HFFc6 (cell line): ENCODE measurements at regions not wholly inside any gene's neighbourhood (a gene's known extent, or its start where the extent isn't known, plus 50 kb on each side); places are given as distances from the start of the nearest gene placed in this dataset.

Experiments
- DNase-seq: peaks from one replicate; pipeline ENCODE4 v3.0.0-alpha.2; 2018
- H3K27ac Mint-ChIP-seq: 2 replicates; pipeline ENCODE4 v1.8.0; 2020; ENCODE audit warnings: mild to moderate bottlenecking, mixed read lengths
- H3K27me3 Mint-ChIP-seq: 2 replicates; pipeline ENCODE4 v1.8.0; 2021; ENCODE audit warnings: mild to moderate bottlenecking, moderate library complexity, mixed read lengths; ENCODE audit not compliant: insufficient read depth
- H3K36me3 Mint-ChIP-seq: 2 replicates; pipeline ENCODE4 v1.8.0; 2021; ENCODE audit warnings: low read depth, mixed read lengths
- H3K4me1 Mint-ChIP-seq: 2 replicates; pipeline ENCODE4 v1.8.0; 2020; ENCODE audit warnings: low read depth, mixed read lengths
- H3K4me3 Mint-ChIP-seq: 2 replicates; pipeline ENCODE4 v1.8.0; 2020; ENCODE audit warnings: mild to moderate bottlenecking, moderate library complexity, mixed read lengths
- H3K9me3 Mint-ChIP-seq: 2 replicates; pipeline ENCODE4 v1.8.0; 2020; ENCODE audit warnings: mild to moderate bottlenecking, mixed read lengths
- TF ChIP-seq, protein P1 (sequence below): fragments of 200-600 bp; sonication (generic); IDR thresholded peaks from 2 replicates; pipeline ENCODE4 v1.5.0; 2021; ENCODE audit warnings: antibody characterized with exemption, mild to moderate bottlenecking

DNA sequence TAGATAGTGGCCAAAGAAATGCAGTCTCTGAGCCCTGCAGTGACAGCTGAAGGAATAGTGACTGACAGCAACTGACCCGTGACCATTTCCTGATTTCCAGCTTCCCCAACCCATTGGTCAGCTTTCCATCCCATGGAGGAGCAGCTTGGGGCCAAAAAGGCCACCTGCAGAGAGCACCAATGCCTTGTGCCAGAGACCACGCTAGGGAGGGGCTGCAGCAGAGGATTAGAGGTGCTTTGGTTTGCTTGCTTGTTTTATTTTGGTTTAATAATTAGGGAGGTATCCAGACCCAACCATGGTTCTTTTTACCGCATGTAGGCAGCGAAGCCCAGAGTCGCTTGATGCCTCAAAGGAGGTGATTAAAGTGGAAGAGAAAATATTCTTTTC is 61.3 kb upstream of the SIAH1 start:
- no peaks in the 10 kb centered on the region for H3K9me3 Mint-ChIP-seq
- no peak for DNase-seq
- TF ChIP-seq, protein P1, sequence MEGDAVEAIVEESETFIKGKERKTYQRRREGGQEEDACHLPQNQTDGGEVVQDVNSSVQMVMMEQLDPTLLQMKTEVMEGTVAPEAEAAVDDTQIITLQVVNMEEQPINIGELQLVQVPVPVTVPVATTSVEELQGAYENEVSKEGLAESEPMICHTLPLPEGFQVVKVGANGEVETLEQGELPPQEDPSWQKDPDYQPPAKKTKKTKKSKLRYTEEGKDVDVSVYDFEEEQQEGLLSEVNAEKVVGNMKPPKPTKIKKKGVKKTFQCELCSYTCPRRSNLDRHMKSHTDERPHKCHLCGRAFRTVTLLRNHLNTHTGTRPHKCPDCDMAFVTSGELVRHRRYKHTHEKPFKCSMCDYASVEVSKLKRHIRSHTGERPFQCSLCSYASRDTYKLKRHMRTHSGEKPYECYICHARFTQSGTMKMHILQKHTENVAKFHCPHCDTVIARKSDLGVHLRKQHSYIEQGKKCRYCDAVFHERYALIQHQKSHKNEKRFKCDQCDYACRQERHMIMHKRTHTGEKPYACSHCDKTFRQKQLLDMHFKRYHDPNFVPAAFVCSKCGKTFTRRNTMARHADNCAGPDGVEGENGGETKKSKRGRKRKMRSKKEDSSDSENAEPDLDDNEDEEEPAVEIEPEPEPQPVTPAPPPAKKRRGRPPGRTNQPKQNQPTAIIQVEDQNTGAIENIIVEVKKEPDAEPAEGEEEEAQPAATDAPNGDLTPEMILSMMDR = no peak
- H3K27me3 Mint-ChIP-seq = peaks cover under 1% of the 10 kb centered on the region
- no peak overlapping the region; the same call in 1 of the 2 replicates for H3K27ac Mint-ChIP-seq
- H3K4me3 Mint-ChIP-seq = no peak overlapping the region
- no peaks in the 10 kb centered on the region for H3K36me3 Mint-ChIP-seq
- peaks cover 21% of the 10 kb centered on the region for H3K4me1 Mint-ChIP-seq

DNA sequence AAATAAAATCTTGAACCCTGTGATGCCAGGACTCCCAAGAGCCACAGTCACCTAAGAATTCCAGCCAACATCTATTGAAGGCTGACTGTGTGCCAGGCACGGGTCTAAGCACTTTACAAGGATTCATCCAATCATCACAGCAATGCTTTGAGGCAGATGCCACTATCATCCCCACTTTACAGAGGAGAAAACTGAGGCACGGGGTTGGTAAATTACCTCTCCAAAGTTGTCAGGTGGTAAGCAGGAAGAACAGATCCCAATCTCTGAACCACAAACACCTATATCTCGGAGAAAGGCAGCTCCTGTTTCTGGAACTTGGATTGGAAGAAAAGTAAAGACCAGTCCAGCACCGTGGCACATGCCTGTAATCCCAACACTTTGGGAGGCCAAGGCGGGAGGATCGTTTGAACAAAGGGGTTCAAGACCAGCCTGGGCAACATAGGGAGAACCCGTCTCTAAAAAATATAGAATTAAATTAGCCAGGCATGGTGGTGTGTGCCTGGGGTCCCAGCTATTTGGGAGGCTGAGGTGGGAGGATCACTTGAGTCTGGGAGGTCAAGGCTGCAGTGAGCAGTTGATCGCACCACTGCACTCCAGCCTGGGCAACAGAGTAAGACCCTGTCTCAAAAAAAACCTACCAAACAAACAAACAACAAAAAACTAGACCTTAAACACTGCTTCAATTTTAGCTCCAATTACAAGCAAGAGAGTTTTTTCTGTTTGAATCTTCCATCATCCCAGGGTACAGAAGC is 60.7 kb upstream of the SIAH1 start:
- no peaks in the 10 kb centered on the region for H3K36me3 Mint-ChIP-seq
- no peak for DNase-seq
- H3K27ac Mint-ChIP-seq = no peak overlapping the region; the same call in 1 of the 2 replicates
- H3K4me3 Mint-ChIP-seq = no peak overlapping the region
- H3K4me1 Mint-ChIP-seq = peaks cover 21% of the 10 kb centered on the region
- peaks cover 3% of the 10 kb centered on the region; the same call in 1 of the 2 replicates for H3K27me3 Mint-ChIP-seq
- TF ChIP-seq, protein P1 = no peak
- no peaks in the 10 kb centered on the region for H3K9me3 Mint-ChIP-seq

DNA sequence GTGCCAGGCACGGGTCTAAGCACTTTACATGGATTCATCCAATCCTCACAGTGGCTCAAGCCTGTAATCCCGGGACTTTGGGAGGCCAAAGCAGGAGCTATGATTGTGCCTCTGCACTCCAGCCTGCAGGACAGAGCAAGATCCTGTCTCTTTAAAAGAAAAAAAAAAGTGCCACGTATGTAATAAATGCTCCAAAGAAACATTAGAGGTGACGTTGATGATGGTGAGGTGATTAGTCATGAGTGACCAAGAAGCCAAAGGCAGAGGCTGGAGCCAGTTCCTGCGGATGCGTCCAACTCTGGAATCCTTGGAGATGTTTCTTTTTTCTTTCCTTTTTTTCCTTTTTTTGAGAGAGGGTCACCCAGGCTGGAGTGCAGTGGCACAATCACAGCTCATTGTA is 59.4 kb upstream of the SIAH1 start:
- DNase-seq = peak; percentile 90
- Mint-ChIP-seq H3K4me1 (peaks cover 14% of the 10 kb centered on the region), H3K27ac (peak overlapping the region; percentile 93), H3K9me3 (no peaks in the 10 kb centered on the region), H3K4me3 (peak overlapping the region; percentile 80), H3K27me3 (peaks cover 3% of the 10 kb centered on the region; the same call in 1 of the 2 replicates), H3K36me3 (no peaks in the 10 kb centered on the region)
- TF ChIP-seq, protein P1 = no peak

DNA sequence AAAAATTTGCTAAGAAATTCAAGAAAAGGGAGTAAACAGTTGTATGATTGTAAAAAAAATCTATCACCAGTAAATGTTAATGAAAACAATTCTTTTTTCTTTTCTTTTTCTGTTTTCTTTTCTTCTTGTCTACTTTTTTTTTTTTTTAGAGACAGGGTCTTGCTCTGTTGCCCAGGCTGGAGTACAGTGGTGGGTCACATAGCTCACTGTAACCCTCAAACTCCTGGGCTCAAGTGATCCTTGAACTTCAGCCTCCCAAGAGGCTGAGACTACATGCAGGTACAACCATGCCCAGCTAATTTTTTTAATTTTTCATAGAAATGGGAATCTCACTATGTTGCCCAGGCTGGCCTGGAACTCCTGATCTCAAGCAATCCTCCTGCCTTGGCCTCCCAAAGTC is 57.2 kb upstream of the SIAH1 start:
- H3K27me3 Mint-ChIP-seq = peaks cover 12% of the 10 kb centered on the region
- no peak overlapping the region for H3K27ac Mint-ChIP-seq
- DNase-seq = no peak
- peaks cover 14% of the 10 kb centered on the region for H3K4me1 Mint-ChIP-seq
- TF ChIP-seq, protein P1 = no peak
- no peaks in the 10 kb centered on the region for H3K36me3 Mint-ChIP-seq
- no peaks in the 10 kb centered on the region for H3K9me3 Mint-ChIP-seq
- H3K4me3 Mint-ChIP-seq = no peak overlapping the region

DNA sequence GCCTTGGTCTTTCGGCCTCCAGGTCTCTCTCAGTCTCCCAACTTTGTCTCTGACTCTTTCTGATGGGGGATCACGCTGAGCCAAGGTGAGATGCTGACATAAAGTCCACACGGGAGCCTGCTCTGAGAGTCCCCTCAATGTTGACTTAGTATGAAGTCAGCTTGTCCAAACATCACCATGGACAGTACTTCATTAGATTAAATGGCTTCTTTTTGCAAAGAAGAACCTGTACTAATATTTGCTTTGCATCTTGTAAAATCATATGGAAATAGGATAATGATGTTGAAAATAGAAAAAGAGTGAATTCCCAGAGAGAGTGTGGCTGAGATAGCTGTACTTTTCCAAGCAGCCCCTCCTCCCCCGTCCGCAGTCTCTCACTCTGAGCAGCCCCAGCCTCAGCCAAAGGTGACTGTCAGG is 56.7 kb upstream of the SIAH1 start:
- Mint-ChIP-seq H3K36me3 (no peaks in the 10 kb centered on the region), H3K27ac (no peak overlapping the region), H3K4me1 (peaks cover 14% of the 10 kb centered on the region), H3K27me3 (peaks cover 14% of the 10 kb centered on the region), H3K9me3 (no peaks in the 10 kb centered on the region), H3K4me3 (no peak overlapping the region)
- no peak for DNase-seq
- TF ChIP-seq, protein P1 = no peak
